Ectodermal cell (in vitro differentiated cells): ENCODE measurements at regions not wholly inside any gene's neighbourhood (a gene's known extent, or its start where the extent isn't known, plus 50 kb on each side); places are given as distances from the start of the nearest gene placed in this dataset.
"Not testable (repeated sequence)": the region's sequence is repeated elsewhere in the genome, so short reads cannot be mapped to it uniquely, and the experiment has no call there.

Experiments
- H3K27ac ChIP-seq: 2 replicates; pipeline ENCODE4 v1.7.0; 2013; ENCODE audit warnings: mild to moderate bottlenecking, low read depth, low read length; ENCODE audit not compliant: insufficient read depth, poor library complexity, severe bottlenecking
- H3K27me3 ChIP-seq: 2 replicates; pipeline ENCODE4 v1.7.0; 2013; ENCODE audit warnings: mild to moderate bottlenecking, low read length; ENCODE audit not compliant: insufficient read depth, control insufficient read depth, poor library complexity, severe bottlenecking
- H3K36me3 ChIP-seq: one replicate; pipeline ENCODE4 v1.7.0; 2013; ENCODE audit warnings: low read length; ENCODE audit not compliant: control insufficient read depth, insufficient read depth
- H3K4me1 ChIP-seq: one replicate; pipeline ENCODE4 v1.7.0; 2013; ENCODE audit warnings: low read length; ENCODE audit not compliant: control insufficient read depth, insufficient read depth
- H3K4me3 ChIP-seq: 2 replicates; pipeline ENCODE4 v1.7.0; 2013; ENCODE audit warnings: low read depth, low read length, control low read depth; ENCODE audit not compliant: insufficient read depth
- H3K9me3 ChIP-seq: 2 replicates; pipeline ENCODE4 v1.7.0; 2013; ENCODE audit warnings: mild to moderate bottlenecking, low read length, moderate library complexity; ENCODE audit not compliant: control insufficient read depth
- WGBS, 2 experiments: methylation state at CpG; one replicate each; pipeline ENCODE4 v1.1.7; 2013; ENCODE audit warnings: missing lambda C conversion rate in 2 of 2; 5-methylcytosine and 5-hydroxymethylcytosine counted together

- H3K9me3 ChIP-seq = no peaks in the 10 kb centered on the region
- no peaks in the 10 kb centered on the region for H3K27me3 ChIP-seq
- H3K27ac ChIP-seq = no peak overlapping the region
- no peak overlapping the region for H3K4me3 ChIP-seq
- no peaks in the 10 kb centered on the region for H3K36me3 ChIP-seq
- WGBS, 2 experiments = 89 to 92% methylated on average over 12 of the region's 12 CpGs
- peaks cover 4% of the 10 kb centered on the region for H3K4me1 ChIP-seq
Measured at GRCh38 chr11:45392591-45393091, 106.5 kb upstream of the SYT13 start.

GRCh38 chr11:45392154-45392553 lies 106.0 kb upstream of the SYT13 start:
- Histone ChIP-seq H3K4me3 (no peak overlapping the region), H3K27ac (no peak overlapping the region), H3K27me3 (no peaks in the 10 kb centered on the region), H3K9me3 (no peaks in the 10 kb centered on the region), H3K36me3 (no peaks in the 10 kb centered on the region), H3K4me1 (peaks cover 4% of the 10 kb centered on the region)
- WGBS, 2 experiments = 86 to 90% methylated on average over 8 of the region's 8 CpGs

- Histone ChIP-seq H3K4me1 (peaks cover 4% of the 10 kb centered on the region), H3K9me3 (no peaks in the 10 kb centered on the region), H3K27me3 (no peaks in the 10 kb centered on the region), H3K36me3 (no peaks in the 10 kb centered on the region), H3K27ac (no peak overlapping the region), H3K4me3 (no peak overlapping the region)
- 92 to 93% methylated on average over 9 of the region's 9 CpGs for WGBS, 2 experiments
Measured at GRCh38 chr11:45391168-45391850, 105.2 kb upstream of the SYT13 start.

GRCh38 chr11:45390407-45390806 lies 104.3 kb upstream of the SYT13 start:
- no peak overlapping the region for H3K4me3 ChIP-seq
- no peaks in the 10 kb centered on the region for H3K9me3 ChIP-seq
- 69 to 70% methylated on average over 5 of the region's 5 CpGs for WGBS, 2 experiments
- no peaks in the 10 kb centered on the region for H3K36me3 ChIP-seq
- H3K27me3 ChIP-seq = no peaks in the 10 kb centered on the region
- H3K27ac ChIP-seq = no peak overlapping the region
- peaks cover 5% of the 10 kb centered on the region for H3K4me1 ChIP-seq

- H3K27me3 ChIP-seq = no peaks in the 10 kb centered on the region
- WGBS, 2 experiments = 90 to 97% methylated on average over 1 of the region's 1 CpG
- no peak overlapping the region for H3K4me3 ChIP-seq
Measured at GRCh38 chr11:45388472-45388871, 102.3 kb upstream of the SYT13 start.

GRCh38 chr11:45387885-45388284 lies 101.7 kb upstream of the SYT13 start:
- H3K27me3 ChIP-seq, H3K9me3 ChIP-seq: not testable (repeated sequence)
- WGBS, 2 experiments = 92% methylated on average over 2 of the region's 2 CpGs

More at GRCh38 chr11:45388472-45388871, 102.3 kb upstream of the SYT13 start:
- no peaks in the 10 kb centered on the region for H3K9me3 ChIP-seq
- H3K36me3 ChIP-seq = no peaks in the 10 kb centered on the region
- H3K4me1 ChIP-seq = peaks cover 11% of the 10 kb centered on the region
- no peak overlapping the region for H3K27ac ChIP-seq

GRCh38 chr11:45386972-45387371 lies 100.8 kb upstream of the SYT13 start:
- Histone ChIP-seq H3K4me1 (peaks cover 11% of the 10 kb centered on the region), H3K27ac (no peak overlapping the region), H3K4me3 (no peak overlapping the region), H3K27me3 (no peaks in the 10 kb centered on the region), H3K9me3 (no peaks in the 10 kb centered on the region), H3K36me3 (no peaks in the 10 kb centered on the region)
- WGBS, 2 experiments = 88 to 94% methylated on average over 3 of the region's 3 CpGs

More at GRCh38 chr11:45387885-45388284, 101.7 kb upstream of the SYT13 start:
- peaks cover 11% of the 10 kb centered on the region for H3K4me1 ChIP-seq
- not testable (repeated sequence) for H3K4me3 ChIP-seq, H3K27ac ChIP-seq, H3K36me3 ChIP-seq

- H3K36me3 ChIP-seq = no peaks in the 10 kb centered on the region
- no peaks in the 10 kb centered on the region for H3K27me3 ChIP-seq
- H3K4me3 ChIP-seq = no peak overlapping the region
- no peaks in the 10 kb centered on the region for H3K9me3 ChIP-seq
- no peak overlapping the region for H3K27ac ChIP-seq
- peaks cover 11% of the 10 kb centered on the region for H3K4me1 ChIP-seq
- 88 to 94% methylated on average over 3 to 5 of the region's 5 CpGs for WGBS, 2 experiments
Measured at GRCh38 chr11:45385844-45386243, 99.7 kb upstream of the SYT13 start.

- Histone ChIP-seq H3K27me3 (no peaks in the 10 kb centered on the region), H3K9me3 (no peaks in the 10 kb centered on the region), H3K27ac (no peak overlapping the region), H3K4me1 (peaks cover 8% of the 10 kb centered on the region), H3K4me3 (no peak overlapping the region), H3K36me3 (no peaks in the 10 kb centered on the region)
- 92 to 93% methylated on average over 9 of the region's 9 CpGs for WGBS, 2 experiments
Measured at GRCh38 chr11:45385423-45385822, 99.3 kb upstream of the SYT13 start.

GRCh38 chr11:45384711-45385241 lies 98.6 kb upstream of the SYT13 start:
- no peaks in the 10 kb centered on the region for H3K9me3 ChIP-seq
- H3K4me3 ChIP-seq = no peak overlapping the region
- WGBS, 2 experiments = 53 to 60% methylated on average over 12 of the region's 12 CpGs
- peaks cover 7% of the 10 kb centered on the region for H3K4me1 ChIP-seq
- H3K27me3 ChIP-seq = no peaks in the 10 kb centered on the region
- no peak overlapping the region for H3K27ac ChIP-seq
- no peaks in the 10 kb centered on the region for H3K36me3 ChIP-seq
